ENCODE measurements at regions not wholly inside any gene's neighbourhood (a gene's known extent, or its start where the extent isn't known, plus 50 kb on each side); places are given as distances from the start of the nearest gene placed in this dataset.

DNA sequence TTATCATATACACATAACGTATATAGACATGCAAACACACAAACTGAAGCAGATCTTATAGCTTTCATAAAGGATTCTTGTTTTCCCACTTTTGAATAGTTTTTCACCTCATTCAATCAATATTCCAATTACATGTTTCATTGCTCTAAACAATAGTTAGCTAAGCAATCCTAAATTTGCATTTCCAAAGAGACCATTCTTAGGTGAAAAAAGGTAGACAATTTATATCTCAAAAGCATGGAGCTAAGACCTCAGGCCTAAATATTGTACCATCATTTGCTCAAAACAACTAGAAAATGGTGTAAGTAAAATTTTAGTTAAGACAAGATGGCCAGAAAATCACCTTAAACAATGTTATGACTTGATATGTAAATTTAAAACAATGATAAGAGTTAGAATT is 1148.5 kb upstream of the DIAPH2 start:
- TF ChIP-seq, protein P1, sequence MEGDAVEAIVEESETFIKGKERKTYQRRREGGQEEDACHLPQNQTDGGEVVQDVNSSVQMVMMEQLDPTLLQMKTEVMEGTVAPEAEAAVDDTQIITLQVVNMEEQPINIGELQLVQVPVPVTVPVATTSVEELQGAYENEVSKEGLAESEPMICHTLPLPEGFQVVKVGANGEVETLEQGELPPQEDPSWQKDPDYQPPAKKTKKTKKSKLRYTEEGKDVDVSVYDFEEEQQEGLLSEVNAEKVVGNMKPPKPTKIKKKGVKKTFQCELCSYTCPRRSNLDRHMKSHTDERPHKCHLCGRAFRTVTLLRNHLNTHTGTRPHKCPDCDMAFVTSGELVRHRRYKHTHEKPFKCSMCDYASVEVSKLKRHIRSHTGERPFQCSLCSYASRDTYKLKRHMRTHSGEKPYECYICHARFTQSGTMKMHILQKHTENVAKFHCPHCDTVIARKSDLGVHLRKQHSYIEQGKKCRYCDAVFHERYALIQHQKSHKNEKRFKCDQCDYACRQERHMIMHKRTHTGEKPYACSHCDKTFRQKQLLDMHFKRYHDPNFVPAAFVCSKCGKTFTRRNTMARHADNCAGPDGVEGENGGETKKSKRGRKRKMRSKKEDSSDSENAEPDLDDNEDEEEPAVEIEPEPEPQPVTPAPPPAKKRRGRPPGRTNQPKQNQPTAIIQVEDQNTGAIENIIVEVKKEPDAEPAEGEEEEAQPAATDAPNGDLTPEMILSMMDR (conservative IDR thresholded peaks at IDR 0.05 in 1 of 2, IDR thresholded peaks at IDR 0.05 in 1 of 2; ENCODE audit: extremely low read depth in 1 of 2, insufficient read depth in 1 of 2, low read depth in 1 of 2, low read length in 2 of 2) = no peak
- no peak for TF ChIP-seq EZH2 (IDR thresholded peaks at IDR 0.05; ENCODE audit: borderline replicate concordance, low read length)
